HG02938 (cell line): ENCODE measurements at regions not wholly inside any gene's neighbourhood (a gene's known extent, or its start where the extent isn't known, plus 50 kb on each side); places are given as distances from the start of the nearest gene placed in this dataset.
"Not testable (repeated sequence)": the region's sequence is repeated elsewhere in the genome, so short reads cannot be mapped to it uniquely, and the experiment has no call there.

Source experiments
- ATAC-seq: cut with Tn5 transposase; IDR thresholded peaks from one replicate; pipeline ENCODE4 v1.9.1; 2021; ENCODE audit warnings: mild to moderate bottlenecking, moderate library complexity; ENCODE audit not compliant: unreplicated experiment

GRCh38 chr1:245062741-245063305 lies 92.0 kb upstream of the KIF26B start:
- no peak for ATAC-seq

GRCh38 chr1:245061808-245062207 lies 93.0 kb upstream of the KIF26B start:
- ATAC-seq = not testable (repeated sequence)

GRCh38 chr1:245060684-245061374 lies 94.0 kb upstream of the KIF26B start:
- no peak for ATAC-seq

GRCh38 chr1:245059806-245060424 lies 94.9 kb upstream of the KIF26B start:
- ATAC-seq = no peak

GRCh38 chr1:245058882-245059281 lies 95.9 kb upstream of the KIF26B start:
- ATAC-seq = no peak

GRCh38 chr1:245058436-245058835 lies 96.3 kb upstream of the KIF26B start:
- ATAC-seq = no peak

GRCh38 chr1:245056913-245057312 lies 97.9 kb upstream of the KIF26B start:
- no peak for ATAC-seq

- not testable (repeated sequence) for ATAC-seq
These were observed 98.5 kb upstream of the KIF26B start for GRCh38 chr1:245056296-245056695.

- no peak for ATAC-seq
These were observed 99.0 kb upstream of the KIF26B start for GRCh38 chr1:245055752-245056151.

- ATAC-seq = no peak
These were observed 100.1 kb upstream of the KIF26B start for GRCh38 chr1:245054507-245055270.

- no peak for ATAC-seq
These were observed 100.7 kb upstream of the KIF26B start for GRCh38 chr1:245054105-245054504.

- ATAC-seq = no peak
These were observed 102.5 kb upstream of the KIF26B start for GRCh38 chr1:245052258-245052657.

- ATAC-seq = no peak
These were observed 103.2 kb upstream of the KIF26B start for GRCh38 chr1:245051349-245052221.

GRCh38 chr1:245046769-245047168 lies 108.0 kb upstream of the KIF26B start:
- no peak for ATAC-seq

GRCh38 chr1:245046315-245046714 lies 108.5 kb upstream of the KIF26B start:
- ATAC-seq = no peak

- ATAC-seq = no peak
These were observed 109.5 kb upstream of the KIF26B start for GRCh38 chr1:245045087-245045881.

GRCh38 chr1:245043611-245043940 lies 111.2 kb upstream of the KIF26B start:
- ATAC-seq = no peak

GRCh38 chr1:245041058-245041698 lies 113.6 kb upstream of the KIF26B start:
- no peak for ATAC-seq

GRCh38 chr1:245039196-245039595 lies 115.6 kb upstream of the KIF26B start:
- no peak for ATAC-seq

GRCh38 chr1:245036102-245036501 lies 118.7 kb upstream of the KIF26B start:
- no peak for ATAC-seq
